IMR-90 (cell line): ENCODE measurements at regions not wholly inside any gene's neighbourhood (a gene's known extent, or its start where the extent isn't known, plus 50 kb on each side); places are given as distances from the start of the nearest gene placed in this dataset.
A peak's percentile ranks its signal among the peaks of the same experiment; 100 is the strongest.
"Not testable (repeated sequence)": the region's sequence is repeated elsewhere in the genome, so short reads cannot be mapped to it uniquely, and the experiment has no call there.

Experiments used
- ATAC-seq: fragments of 200-7000 bp; cut with Tn5 transposase; 2 replicates; pipeline ENCODE4 v1.9.1; 2020; ENCODE audit warnings: low read depth, mild to moderate bottlenecking, moderate library complexity
- BruUV-seq: library from RNA; stranded (reverse); fragments of 400-500 nt; replicated peaks from 2 replicates; lab custom pipeline; 2021; lab: Mats Ljungman, UMichigan
- CTCF ChIA-PET: fragments of 300-600 bp; formaldehyde crosslinking; extraction: SDS; loops from one replicate; lab custom pipeline; 2021; ENCODE audit warnings: antibody characterized with exemption; lab: Yijun Ruan, JAX
- POLR2A ChIA-PET: fragments of 300-600 bp; sonication (Branson Sonifier 250); formaldehyde crosslinking; loops from one replicate; lab custom pipeline; 2022; ENCODE audit warnings: antibody characterized with exemption; ENCODE audit not compliant: unreplicated experiment; lab: Charles Lee
- DNase-seq: peaks from one replicate; pipeline ENCODE4 v3.0.0; 2013
- H2AFZ ChIP-seq: replicated peaks from 2 replicates; pipeline ENCODE3; 2013; ENCODE audit warnings: low read length, mild to moderate bottlenecking; ENCODE audit not compliant: poor library complexity
- H2AK5ac ChIP-seq: 2 replicates; pipeline ENCODE4 v1.6.1; 2013; ENCODE audit warnings: low read depth, low read length, inconsistent platforms
- H2AK9ac ChIP-seq: replicated peaks from 2 replicates; pipeline ENCODE3; 2013; ENCODE audit warnings: mild to moderate bottlenecking, low read depth, low read length, moderate library complexity; ENCODE audit not compliant: poor library complexity
- H2BK120ac ChIP-seq: 2 replicates; pipeline ENCODE4 v1.6.1; 2013; ENCODE audit warnings: low read depth, low read length, inconsistent platforms
- H2BK15ac ChIP-seq: 3 replicates; pipeline ENCODE4 v1.6.1; 2013; ENCODE audit warnings: low read depth, low read length, inconsistent platforms
- H2BK20ac ChIP-seq: 2 replicates; pipeline ENCODE4 v1.6.1; 2013; ENCODE audit warnings: low read depth, mild to moderate bottlenecking, inconsistent platforms, low read length, moderate library complexity
- H2BK5ac ChIP-seq: 2 replicates; pipeline ENCODE4 v1.6.1; 2013; ENCODE audit warnings: mild to moderate bottlenecking, low read depth, low read length, inconsistent platforms; ENCODE audit not compliant: poor library complexity, severe bottlenecking
- H3K14ac ChIP-seq: replicated peaks from 2 replicates; pipeline ENCODE4 v1.6.1; 2013; ENCODE audit warnings: low read depth, low read length, inconsistent platforms
- H3K18ac ChIP-seq: 2 replicates; pipeline ENCODE4 v1.6.1; 2013; ENCODE audit warnings: low read depth, low read length, control low read depth
- H3K23ac ChIP-seq: 2 replicates; pipeline ENCODE4 v1.6.1; 2013; ENCODE audit warnings: low read depth, low read length, inconsistent platforms
- H3K27ac ChIP-seq: 2 replicates; pipeline ENCODE4 v1.5.1; 2013; ENCODE audit warnings: mild to moderate bottlenecking, control low read depth, low read length; ENCODE audit not compliant: insufficient read depth
- H3K27me3 ChIP-seq: 2 replicates; pipeline ENCODE4 v1.6.1; 2013; ENCODE audit warnings: low read length; ENCODE audit not compliant: control insufficient read depth, insufficient read depth
- H3K36me3 ChIP-seq: 2 replicates; pipeline ENCODE4 v1.6.1; 2013; ENCODE audit warnings: low read length, mixed read lengths; ENCODE audit not compliant: control insufficient read depth, insufficient read depth
- H3K4ac ChIP-seq: 2 replicates; pipeline ENCODE4 v1.6.1; 2013; ENCODE audit warnings: low read depth, low read length, inconsistent platforms
- H3K4me1 ChIP-seq: 2 replicates; pipeline ENCODE4 v1.6.1; 2013; ENCODE audit warnings: low read length, mixed read lengths; ENCODE audit not compliant: control insufficient read depth, insufficient read depth
- H3K4me2 ChIP-seq: 2 replicates; pipeline ENCODE4 v1.6.1; 2013; ENCODE audit warnings: low read depth, mild to moderate bottlenecking, control low read depth, low read length, moderate library complexity
- H3K4me3 ChIP-seq: 2 replicates; pipeline ENCODE4 v1.5.1; 2013; ENCODE audit warnings: low read depth, mild to moderate bottlenecking, control low read depth, low read length, moderate library complexity; ENCODE audit not compliant: insufficient read depth
- H3K56ac ChIP-seq: 2 replicates; pipeline ENCODE4 v1.6.1; 2013; ENCODE audit warnings: low read length, inconsistent platforms; ENCODE audit not compliant: insufficient read depth; ENCODE audit errors: extremely low read depth
- H3K79me1 ChIP-seq, 2 experiments: 2 replicates each; pipeline ENCODE4 v1.6.1; 2013; ENCODE audit warnings: low read length in 2 of 2, inconsistent platforms in 1 of 2, low read depth in 1 of 2
- H3K9ac ChIP-seq: 2 replicates; pipeline ENCODE4 v1.6.1; 2013; ENCODE audit warnings: low read depth, low read length, control low read depth
- H3K9me1 ChIP-seq: 2 replicates; pipeline ENCODE4 v1.6.1; 2013; ENCODE audit warnings: low read length, inconsistent platforms; ENCODE audit not compliant: insufficient read depth
- H3K9me3 ChIP-seq: 2 replicates; pipeline ENCODE4 v1.6.1; 2013; ENCODE audit warnings: low read length; ENCODE audit not compliant: control insufficient read depth, insufficient read depth
- H4K20me1 ChIP-seq: 2 replicates; pipeline ENCODE4 v1.6.1; 2013; ENCODE audit warnings: low read length, inconsistent platforms; ENCODE audit not compliant: insufficient read depth
- H4K5ac ChIP-seq: 2 replicates; pipeline ENCODE4 v1.6.1; 2013; ENCODE audit warnings: mild to moderate bottlenecking, low read depth, low read length, control low read depth
- H4K8ac ChIP-seq, 2 experiments: 2 replicates each; pipeline ENCODE4 v1.6.1; 2013; ENCODE audit warnings: low read depth in 2 of 2, low read length in 2 of 2, control low read depth in 1 of 2, inconsistent platforms in 1 of 2
- H4K91ac ChIP-seq: 2 replicates; pipeline ENCODE4 v1.6.1; 2013; ENCODE audit warnings: low read depth, low read length, inconsistent platforms; ENCODE audit not compliant: insufficient read depth
- WGBS, 2 experiments: methylation state at CpG; one replicate each; pipeline versions ENCODE4 v1.1.5 to v1.1.7; 2013; ENCODE audit warnings: missing lambda C conversion rate in 2 of 2; ENCODE audit not compliant: insufficient read length in 1 of 2; ENCODE audit errors: extremely low coverage in 2 of 2; 5-methylcytosine and 5-hydroxymethylcytosine counted together
- dilution Hi-C: fragments of 300-500 bp; cut with HindIII; formaldehyde crosslinking; loops from one replicate; pipeline ENCODE4 v1.14.3; 2018; ENCODE audit warnings: low sequenced_read_pairs; ENCODE audit not compliant: unreplicated experiment
- in situ Hi-C: fragments of 300-500 bp; cut with MboI; formaldehyde crosslinking; loops from 3 replicates; pipeline ENCODE4 v1.14.3; 2019; ENCODE audit warnings: low sequenced_read_pairs, inconsistent platforms, mixed read lengths
- intact Hi-C: fragments of 100-400 bp; cut with micrococcal nuclease; formaldehyde crosslinking; loops from 2 replicates; pipeline ENCODE4 v1.10.0; 2022

- H3K27me3 ChIP-seq, ATAC-seq, H3K4me2 ChIP-seq, H2AFZ ChIP-seq, H3K36me3 ChIP-seq, H3K9ac ChIP-seq, H3K23ac ChIP-seq, H3K56ac ChIP-seq, H3K18ac ChIP-seq, H3K4me3 ChIP-seq, H4K91ac ChIP-seq, H3K4ac ChIP-seq, H2BK5ac ChIP-seq, H4K20me1 ChIP-seq, H2AK5ac ChIP-seq, H3K9me3 ChIP-seq, H4K8ac ChIP-seq, H3K79me1 ChIP-seq, DNase-seq, H4K5ac ChIP-seq, CTCF ChIA-PET, H2BK20ac ChIP-seq, H3K27ac ChIP-seq, POLR2A ChIA-PET, H3K14ac ChIP-seq, H2AK9ac ChIP-seq, dilution Hi-C loops, H2BK15ac ChIP-seq, BruUV-seq: not testable (repeated sequence)
- WGBS, 2 experiments = no CpG with 5 or more reads among the region's 8 CpGs
- H3K9me1 ChIP-seq = peaks cover 24% of the 10 kb centered on the region
- 0 out of 2 replicates have a peak overlapping the region, but pooled peaks have one; percentile 36 for H2BK120ac ChIP-seq
- in situ Hi-C loops = loop anchor here (10.0 kb wide), 1 partner anchor 630 kb away; the partner anchor contains the start of gene SFMBT2
- intact Hi-C loops = loop anchor here (10.0 kb wide), 1 partner anchor 480 kb away; no protein-coding TSS in a partner anchor
- peaks cover 12% of the 10 kb centered on the region for H3K4me1 ChIP-seq
Observed at GRCh38 chr10:6784429-6784828, 204.4 kb upstream of the PRKCQ start.
